OCI-LY1 (cell line): ENCODE measurements at regions not wholly inside any gene's neighbourhood (a gene's known extent, or its start where the extent isn't known, plus 50 kb on each side); places are given as distances from the start of the nearest gene placed in this dataset.
A peak's percentile ranks its signal among the peaks of the same experiment; 100 is the strongest.

Experiments
- EZH2 ChIP-seq: fragments of 200-600 bp; sonication (generic), shearing (Covaris generic); IDR thresholded peaks from 2 replicates; pipeline ENCODE4 v1.8.0; 2017; ENCODE audit warnings: borderline replicate concordance, mixed run types, mild to moderate bottlenecking, antibody characterized with exemption, low read length, moderate library complexity, mixed read lengths
- TF ChIP-seq, protein P1 (sequence below): fragments of 200-600 bp; sonication (generic), shearing (Covaris generic); IDR thresholded peaks from 2 replicates; pipeline ENCODE4 v1.5.1; 2017; ENCODE audit warnings: mild to moderate bottlenecking, antibody characterized with exemption, low read length, moderate library complexity, mixed read lengths

GRCh38 chr13:88005188-88005587, 334.0 kb downstream of the SLITRK5 start:
- TF ChIP-seq, protein P1, sequence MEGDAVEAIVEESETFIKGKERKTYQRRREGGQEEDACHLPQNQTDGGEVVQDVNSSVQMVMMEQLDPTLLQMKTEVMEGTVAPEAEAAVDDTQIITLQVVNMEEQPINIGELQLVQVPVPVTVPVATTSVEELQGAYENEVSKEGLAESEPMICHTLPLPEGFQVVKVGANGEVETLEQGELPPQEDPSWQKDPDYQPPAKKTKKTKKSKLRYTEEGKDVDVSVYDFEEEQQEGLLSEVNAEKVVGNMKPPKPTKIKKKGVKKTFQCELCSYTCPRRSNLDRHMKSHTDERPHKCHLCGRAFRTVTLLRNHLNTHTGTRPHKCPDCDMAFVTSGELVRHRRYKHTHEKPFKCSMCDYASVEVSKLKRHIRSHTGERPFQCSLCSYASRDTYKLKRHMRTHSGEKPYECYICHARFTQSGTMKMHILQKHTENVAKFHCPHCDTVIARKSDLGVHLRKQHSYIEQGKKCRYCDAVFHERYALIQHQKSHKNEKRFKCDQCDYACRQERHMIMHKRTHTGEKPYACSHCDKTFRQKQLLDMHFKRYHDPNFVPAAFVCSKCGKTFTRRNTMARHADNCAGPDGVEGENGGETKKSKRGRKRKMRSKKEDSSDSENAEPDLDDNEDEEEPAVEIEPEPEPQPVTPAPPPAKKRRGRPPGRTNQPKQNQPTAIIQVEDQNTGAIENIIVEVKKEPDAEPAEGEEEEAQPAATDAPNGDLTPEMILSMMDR: peak; percentile 32; the same call in 1 of the 2 replicates
- no peak for TF ChIP-seq EZH2
